PC-3 (cell line): ENCODE measurements at regions not wholly inside any gene's neighbourhood (a gene's known extent, or its start where the extent isn't known, plus 50 kb on each side); places are given as distances from the start of the nearest gene placed in this dataset.

ENCODE experiments used
- ATAC-seq: fragments of 200-7000 bp; cut with Tn5 transposase; 2 replicates; pipeline ENCODE4 v1.9.1; 2020; ENCODE audit warnings: mild to moderate bottlenecking, moderate library complexity
- BruUV-seq: library from RNA; stranded (reverse); fragments of 400-500 nt; replicated peaks from 2 replicates; lab custom pipeline; 2021; lab: Mats Ljungman, UMichigan
- CTCF ChIA-PET: fragments of 300-600 bp; sonication (Branson Sonifier 250); formaldehyde crosslinking; loops from one replicate; lab custom pipeline; 2022; ENCODE audit warnings: antibody characterized with exemption; lab: Charles Lee
- POLR2A ChIA-PET: fragments of 300-600 bp; sonication (Branson Sonifier 250); formaldehyde crosslinking; loops from one replicate; lab custom pipeline; 2022; ENCODE audit warnings: antibody characterized with exemption; ENCODE audit not compliant: unreplicated experiment; lab: Charles Lee
- DNase-seq: peaks from one replicate; pipeline ENCODE4 v3.0.0-alpha.2; 2015
- H2AFZ ChIP-seq: fragments of 300-600 bp; sonication (generic); 2 replicates; pipeline ENCODE4 v1.6.0; 2016; ENCODE audit warnings: antibody characterized with exemption, low read length
- H3F3A ChIP-seq: fragments of 300-600 bp; sonication (generic); one replicate; pipeline ENCODE4 v1.6.0; 2017; ENCODE audit warnings: antibody characterized with exemption, low read length, control low read depth, mild to moderate bottlenecking; ENCODE audit not compliant: unreplicated experiment
- H3K27ac ChIP-seq: fragments of 300-600 bp; sonication (generic); 2 replicates; pipeline ENCODE4 v1.5.1; 2016; ENCODE audit warnings: mild to moderate bottlenecking, low read length
- H3K27me3 ChIP-seq: fragments of 300-600 bp; sonication (generic); 2 replicates; pipeline ENCODE4 v1.6.1; 2016; ENCODE audit warnings: low read length, mixed read lengths
- H3K36me3 ChIP-seq: fragments of 300-600 bp; sonication (generic); 2 replicates; pipeline ENCODE4 v1.6.1; 2016; ENCODE audit warnings: low read depth, mixed run types, low read length, mixed read lengths
- H3K4me1 ChIP-seq: fragments of 300-600 bp; sonication (generic); 2 replicates; pipeline ENCODE4 v1.5.1; 2016; ENCODE audit warnings: low read length; ENCODE audit not compliant: insufficient read depth
- H3K4me2 ChIP-seq: fragments of 300-600 bp; sonication (generic); 2 replicates; pipeline ENCODE4 v1.6.0; 2016; ENCODE audit warnings: low read length
- H3K4me3 ChIP-seq: fragments of 300-600 bp; sonication (generic); 2 replicates; pipeline ENCODE4 v1.5.1; 2016; ENCODE audit warnings: mild to moderate bottlenecking, low read length, mixed read lengths
- H3K79me2 ChIP-seq: fragments of 300-600 bp; sonication (generic); 2 replicates; pipeline ENCODE4 v1.6.1; 2017; ENCODE audit warnings: low read length, mixed read lengths
- H3K9ac ChIP-seq: fragments of 300-600 bp; sonication (generic); 2 replicates; pipeline ENCODE4 v1.6.0; 2016; ENCODE audit warnings: mild to moderate bottlenecking, low read length
- H3K9me2 ChIP-seq: fragments of 300-600 bp; sonication (generic); replicated peaks from 2 replicates; pipeline ENCODE4 v1.6.1; 2016; ENCODE audit warnings: mixed run types, low read length, mixed read lengths
- H3K9me3 ChIP-seq: fragments of 300-600 bp; sonication (generic); 2 replicates; pipeline ENCODE4 v1.6.1; 2016; ENCODE audit warnings: low read length, mixed read lengths
- H4K20me1 ChIP-seq: fragments of 300-600 bp; sonication (generic); 2 replicates; pipeline ENCODE4 v1.6.1; 2016; ENCODE audit warnings: low read length, mixed read lengths
- CTCF ChIP-seq: fragments of 300-600 bp; sonication (generic); conservative IDR thresholded peaks from 2 replicates; pipeline ENCODE4 v1.5.1; 2017; ENCODE audit warnings: antibody characterized with exemption, low read depth, mild to moderate bottlenecking, low read length
- EZH2 ChIP-seq: fragments of 300-600 bp; sonication (generic); IDR thresholded peaks from one replicate; pipeline ENCODE4 v1.6.1; 2017; ENCODE audit warnings: antibody characterized with exemption, mild to moderate bottlenecking, low read length; ENCODE audit not compliant: unreplicated experiment
- EZH2phosphoT487 ChIP-seq: fragments of 300-600 bp; sonication (generic); IDR thresholded peaks from 2 replicates; pipeline ENCODE4 v1.6.1; 2018; ENCODE audit warnings: mild to moderate bottlenecking, antibody characterized with exemption, low read length, borderline replicate concordance
- intact Hi-C: fragments of 100-400 bp; cut with micrococcal nuclease; formaldehyde crosslinking; loops from 2 replicates; pipeline ENCODE4 v1.9.0; 2023

GRCh38 chr6:8159966-8160365 is 57.6 kb upstream of the EEF1E1 start:
- Histone ChIP-seq H2AFZ (no peak overlapping the region), H3K9ac (no peak overlapping the region), H3K4me1 (no peaks in the 10 kb centered on the region), H3F3A (no peaks in the 10 kb centered on the region), H3K27ac (no peak overlapping the region), H4K20me1 (no peaks in the 10 kb centered on the region), H3K9me2 (no peaks in the 10 kb centered on the region), H3K27me3 (peaks cover 46% of the 10 kb centered on the region), H3K79me2 (no peaks in the 10 kb centered on the region), H3K4me3 (no peak overlapping the region), H3K36me3 (no peaks in the 10 kb centered on the region), H3K9me3 (no peaks in the 10 kb centered on the region), H3K4me2 (no peak overlapping the region)
- ChIA-PET POLR2A (no interaction called here), CTCF (no interaction called here)
- TF ChIP-seq EZH2, result no peak
- no peak for TF ChIP-seq CTCF
- TF ChIP-seq EZH2phosphoT487, result no peak
- BruUV-seq, result no TSS peak
- DNase-seq (no peak), ATAC-seq (no peak)
- intact Hi-C loops, result no loop called here

- intact Hi-C loops, result no loop called here
- CTCF ChIA-PET, result no interaction called here
- H3K4me3 ChIP-seq, result no peak overlapping the region
- DNase-seq (no peak), ATAC-seq (no peak)
- no peaks in the 10 kb centered on the region for H3K9me2 ChIP-seq
- H2AFZ ChIP-seq, result no peak overlapping the region
- TF ChIP-seq CTCF, result no peak
- H3K9ac ChIP-seq, result no peak overlapping the region
- H3K4me1 ChIP-seq, result no peaks in the 10 kb centered on the region
- no peak overlapping the region for H3K27ac ChIP-seq
- no peaks in the 10 kb centered on the region for H3F3A ChIP-seq
- no peak overlapping the region for H3K4me2 ChIP-seq
- no peaks in the 10 kb centered on the region for H3K36me3 ChIP-seq
- H3K9me3 ChIP-seq, result no peaks in the 10 kb centered on the region
- H3K79me2 ChIP-seq, result no peaks in the 10 kb centered on the region
- H4K20me1 ChIP-seq, result no peaks in the 10 kb centered on the region
- POLR2A ChIA-PET, result no interaction called here
- no TSS peak for BruUV-seq
- peaks cover 64% of the 10 kb centered on the region for H3K27me3 ChIP-seq
Measured at GRCh38 chr6:8157839-8158238, 55.5 kb upstream of the EEF1E1 start.

GRCh38 chr6:8155259-8156012 is 53.1 kb upstream of the EEF1E1 start:
- Histone ChIP-seq H3K27ac (no peak overlapping the region), H3F3A (no peaks in the 10 kb centered on the region), H3K9ac (no peak overlapping the region), H3K4me3 (no peak overlapping the region), H3K9me3 (no peaks in the 10 kb centered on the region), H3K36me3 (no peaks in the 10 kb centered on the region), H2AFZ (no peak overlapping the region), H3K27me3 (peaks cover 85% of the 10 kb centered on the region), H3K4me1 (no peaks in the 10 kb centered on the region), H3K4me2 (no peak overlapping the region), H3K79me2 (no peaks in the 10 kb centered on the region), H3K9me2 (no peaks in the 10 kb centered on the region), H4K20me1 (no peaks in the 10 kb centered on the region)
- ChIA-PET POLR2A (interaction anchor here (0.6 kb wide), 1 partner anchor 53 kb away, joined by 3 read pairs; no protein-coding TSS in a partner anchor), CTCF (no interaction called here)
- no TSS peak for BruUV-seq
- TF ChIP-seq EZH2phosphoT487 (no peak), CTCF (no peak), EZH2 (no peak)
- ATAC-seq (no peak), DNase-seq (no peak)
- intact Hi-C loops, result no loop called here
